PC-9 (cell line): ENCODE measurements at regions not wholly inside any gene's neighbourhood (a gene's known extent, or its start where the extent isn't known, plus 50 kb on each side); places are given as distances from the start of the nearest gene placed in this dataset.

Experiments
- CTCF ChIP-seq: fragments of 200-600 bp; sonication (generic); conservative IDR thresholded peaks from 2 replicates; pipeline ENCODE4 v1.6.1; 2017; ENCODE audit warnings: mixed run types, antibody characterized with exemption, mild to moderate bottlenecking, moderate library complexity
- EZH2 ChIP-seq: fragments of 200-600 bp; sonication (generic); IDR thresholded peaks from 2 replicates; pipeline ENCODE4 v1.8.0; 2017; ENCODE audit warnings: antibody characterized with exemption, low read depth

DNA sequence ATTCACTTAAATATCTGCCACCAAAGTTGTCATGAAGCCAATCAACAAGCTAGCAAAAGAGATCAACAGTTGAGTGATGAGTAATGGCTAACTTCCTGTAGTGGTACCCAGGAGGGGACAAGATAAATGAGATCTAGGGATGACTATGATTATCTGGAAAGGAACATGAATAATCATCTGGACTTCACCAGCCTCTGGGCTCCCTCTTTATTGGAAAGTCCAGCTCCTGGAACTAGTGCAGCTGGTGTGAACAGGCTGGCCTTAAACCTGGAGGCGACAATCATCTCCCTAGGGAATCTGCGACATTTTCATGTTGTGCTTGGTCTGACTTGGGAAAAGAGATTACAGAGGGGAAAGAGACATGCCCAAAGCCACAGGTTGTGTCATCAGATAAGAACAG is 518.6 kb downstream of the GRIN2A start:
- TF ChIP-seq CTCF (no peak), EZH2 (no peak)
